GM23338 (cell line): ENCODE measurements at regions not wholly inside any gene's neighbourhood (a gene's known extent, or its start where the extent isn't known, plus 50 kb on each side); places are given as distances from the start of the nearest gene placed in this dataset.
"Not testable (repeated sequence)": the region's sequence is repeated elsewhere in the genome, so short reads cannot be mapped to it uniquely, and the experiment has no call there.

Experiments used
- CREB1 ChIP-seq: fragments of 250-450 bp; sonication (Bioruptor Pico); IDR thresholded peaks from 2 replicates; pipeline ENCODE4 v1.5.0; 2020; ENCODE audit warnings: low read depth, mild to moderate bottlenecking, moderate library complexity
- EZH2 ChIP-seq: fragments of 200-600 bp; sonication (generic); IDR thresholded peaks from one replicate; pipeline ENCODE4 v1.8.0; 2017; ENCODE audit warnings: antibody characterized with exemption, mild to moderate bottlenecking, low read depth; ENCODE audit not compliant: unreplicated experiment
- EZH2phosphoT487 ChIP-seq: fragments of 200-600 bp; sonication (generic); IDR thresholded peaks from one replicate; pipeline ENCODE4 v1.8.1; 2018; ENCODE audit warnings: antibody characterized with exemption; ENCODE audit not compliant: unreplicated experiment
- JUNB ChIP-seq: IDR thresholded peaks from one replicate; pipeline ENCODE4 v1.6.1; 2016; ENCODE audit warnings: antibody characterized with exemption; ENCODE audit not compliant: unreplicated experiment
- NANOG ChIP-seq: IDR thresholded peaks from 2 replicates; pipeline ENCODE4 v1.6.1; 2016; ENCODE audit warnings: antibody characterized with exemption, borderline replicate concordance
- POLR2AphosphoS5 ChIP-seq: IDR thresholded peaks from 2 replicates; pipeline ENCODE4 v1.6.1; 2016; ENCODE audit warnings: antibody characterized with exemption, low read depth
- STAT1 ChIP-seq: IDR thresholded peaks from one replicate; pipeline ENCODE4 v1.6.1; 2016; ENCODE audit warnings: antibody characterized with exemption; ENCODE audit not compliant: unreplicated experiment
- ZNF114 ChIP-seq: fragments of 250-450 bp; sonication (Bioruptor Pico); IDR thresholded peaks from 2 replicates; pipeline ENCODE4 v1.5.0; 2020; ENCODE audit warnings: mild to moderate bottlenecking, moderate library complexity
- ZNF331 ChIP-seq: fragments of 250-450 bp; sonication (Bioruptor Pico); IDR thresholded peaks from 2 replicates; pipeline ENCODE4 v1.5.0; 2020; ENCODE audit warnings: low read depth, mild to moderate bottlenecking, moderate library complexity
- TF ChIP-seq, protein P1 (sequence below), 2 experiments: fragments of 200-600 bp in 1 of 2; sonication (generic) in 1 of 2; conservative IDR thresholded peaks; 2 replicates each; pipeline versions ENCODE4 v1.5.1 to v1.6.1; 2016 to 2017; ENCODE audit warnings: antibody characterized with exemption in 2 of 2, low read depth in 2 of 2, mild to moderate bottlenecking in 2 of 2, moderate library complexity in 1 of 2
- TF ChIP-seq, protein P2 (sequence below): IDR thresholded peaks from one replicate; pipeline ENCODE4 v1.6.1; 2018; ENCODE audit warnings: antibody characterized with exemption; ENCODE audit not compliant: unreplicated experiment
- TF ChIP-seq, protein P3 (sequence below): IDR thresholded peaks from 2 replicates; pipeline ENCODE4 v1.6.1; 2016; ENCODE audit warnings: antibody characterized with exemption
- TF ChIP-seq, protein P4 (sequence below): fragments of 250-450 bp; sonication (Bioruptor Pico); IDR thresholded peaks from 2 replicates; pipeline ENCODE4 v1.5.0; 2020; ENCODE audit warnings: mild to moderate bottlenecking, moderate library complexity

DNA sequence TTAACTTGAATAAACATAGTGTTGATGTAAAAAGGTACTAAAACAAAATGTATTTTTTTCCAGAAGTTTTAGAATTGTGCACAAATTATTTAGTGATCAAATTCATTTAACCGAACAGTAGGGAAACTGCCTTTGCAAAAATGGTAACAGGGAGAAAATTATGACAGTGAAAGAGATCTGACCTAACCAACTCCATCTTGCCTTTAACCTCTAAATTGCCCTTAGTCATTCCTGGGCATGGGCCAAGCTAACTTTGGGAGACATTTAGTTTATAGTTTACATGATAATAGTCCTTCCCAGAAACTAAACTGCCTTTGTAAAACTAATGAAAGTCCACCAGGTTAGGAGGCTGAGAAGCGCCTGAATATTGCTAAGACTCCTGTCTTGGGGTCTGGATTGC, 361.3 kb upstream of the PCDH15 start:
- not testable (repeated sequence) for TF ChIP-seq EZH2; POLR2AphosphoS5; JUNB; EZH2phosphoT487; CREB1 (CRISPR knock-in tag); ZNF331 (CRISPR knock-in tag); NANOG; ZNF114 (CRISPR knock-in tag); STAT1
- TF ChIP-seq, protein P1, sequence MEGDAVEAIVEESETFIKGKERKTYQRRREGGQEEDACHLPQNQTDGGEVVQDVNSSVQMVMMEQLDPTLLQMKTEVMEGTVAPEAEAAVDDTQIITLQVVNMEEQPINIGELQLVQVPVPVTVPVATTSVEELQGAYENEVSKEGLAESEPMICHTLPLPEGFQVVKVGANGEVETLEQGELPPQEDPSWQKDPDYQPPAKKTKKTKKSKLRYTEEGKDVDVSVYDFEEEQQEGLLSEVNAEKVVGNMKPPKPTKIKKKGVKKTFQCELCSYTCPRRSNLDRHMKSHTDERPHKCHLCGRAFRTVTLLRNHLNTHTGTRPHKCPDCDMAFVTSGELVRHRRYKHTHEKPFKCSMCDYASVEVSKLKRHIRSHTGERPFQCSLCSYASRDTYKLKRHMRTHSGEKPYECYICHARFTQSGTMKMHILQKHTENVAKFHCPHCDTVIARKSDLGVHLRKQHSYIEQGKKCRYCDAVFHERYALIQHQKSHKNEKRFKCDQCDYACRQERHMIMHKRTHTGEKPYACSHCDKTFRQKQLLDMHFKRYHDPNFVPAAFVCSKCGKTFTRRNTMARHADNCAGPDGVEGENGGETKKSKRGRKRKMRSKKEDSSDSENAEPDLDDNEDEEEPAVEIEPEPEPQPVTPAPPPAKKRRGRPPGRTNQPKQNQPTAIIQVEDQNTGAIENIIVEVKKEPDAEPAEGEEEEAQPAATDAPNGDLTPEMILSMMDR (conservative IDR thresholded peaks at IDR 0.05; ENCODE audit: low read depth in 2 of 2) = not testable (repeated sequence)
- TF ChIP-seq, protein P2, sequence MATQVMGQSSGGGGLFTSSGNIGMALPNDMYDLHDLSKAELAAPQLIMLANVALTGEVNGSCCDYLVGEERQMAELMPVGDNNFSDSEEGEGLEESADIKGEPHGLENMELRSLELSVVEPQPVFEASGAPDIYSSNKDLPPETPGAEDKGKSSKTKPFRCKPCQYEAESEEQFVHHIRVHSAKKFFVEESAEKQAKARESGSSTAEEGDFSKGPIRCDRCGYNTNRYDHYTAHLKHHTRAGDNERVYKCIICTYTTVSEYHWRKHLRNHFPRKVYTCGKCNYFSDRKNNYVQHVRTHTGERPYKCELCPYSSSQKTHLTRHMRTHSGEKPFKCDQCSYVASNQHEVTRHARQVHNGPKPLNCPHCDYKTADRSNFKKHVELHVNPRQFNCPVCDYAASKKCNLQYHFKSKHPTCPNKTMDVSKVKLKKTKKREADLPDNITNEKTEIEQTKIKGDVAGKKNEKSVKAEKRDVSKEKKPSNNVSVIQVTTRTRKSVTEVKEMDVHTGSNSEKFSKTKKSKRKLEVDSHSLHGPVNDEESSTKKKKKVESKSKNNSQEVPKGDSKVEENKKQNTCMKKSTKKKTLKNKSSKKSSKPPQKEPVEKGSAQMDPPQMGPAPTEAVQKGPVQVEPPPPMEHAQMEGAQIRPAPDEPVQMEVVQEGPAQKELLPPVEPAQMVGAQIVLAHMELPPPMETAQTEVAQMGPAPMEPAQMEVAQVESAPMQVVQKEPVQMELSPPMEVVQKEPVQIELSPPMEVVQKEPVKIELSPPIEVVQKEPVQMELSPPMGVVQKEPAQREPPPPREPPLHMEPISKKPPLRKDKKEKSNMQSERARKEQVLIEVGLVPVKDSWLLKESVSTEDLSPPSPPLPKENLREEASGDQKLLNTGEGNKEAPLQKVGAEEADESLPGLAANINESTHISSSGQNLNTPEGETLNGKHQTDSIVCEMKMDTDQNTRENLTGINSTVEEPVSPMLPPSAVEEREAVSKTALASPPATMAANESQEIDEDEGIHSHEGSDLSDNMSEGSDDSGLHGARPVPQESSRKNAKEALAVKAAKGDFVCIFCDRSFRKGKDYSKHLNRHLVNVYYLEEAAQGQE = not testable (repeated sequence)
- TF ChIP-seq, protein P3, sequence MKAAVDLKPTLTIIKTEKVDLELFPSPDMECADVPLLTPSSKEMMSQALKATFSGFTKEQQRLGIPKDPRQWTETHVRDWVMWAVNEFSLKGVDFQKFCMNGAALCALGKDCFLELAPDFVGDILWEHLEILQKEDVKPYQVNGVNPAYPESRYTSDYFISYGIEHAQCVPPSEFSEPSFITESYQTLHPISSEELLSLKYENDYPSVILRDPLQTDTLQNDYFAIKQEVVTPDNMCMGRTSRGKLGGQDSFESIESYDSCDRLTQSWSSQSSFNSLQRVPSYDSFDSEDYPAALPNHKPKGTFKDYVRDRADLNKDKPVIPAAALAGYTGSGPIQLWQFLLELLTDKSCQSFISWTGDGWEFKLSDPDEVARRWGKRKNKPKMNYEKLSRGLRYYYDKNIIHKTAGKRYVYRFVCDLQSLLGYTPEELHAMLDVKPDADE = not testable (repeated sequence)
- TF ChIP-seq, protein P4, sequence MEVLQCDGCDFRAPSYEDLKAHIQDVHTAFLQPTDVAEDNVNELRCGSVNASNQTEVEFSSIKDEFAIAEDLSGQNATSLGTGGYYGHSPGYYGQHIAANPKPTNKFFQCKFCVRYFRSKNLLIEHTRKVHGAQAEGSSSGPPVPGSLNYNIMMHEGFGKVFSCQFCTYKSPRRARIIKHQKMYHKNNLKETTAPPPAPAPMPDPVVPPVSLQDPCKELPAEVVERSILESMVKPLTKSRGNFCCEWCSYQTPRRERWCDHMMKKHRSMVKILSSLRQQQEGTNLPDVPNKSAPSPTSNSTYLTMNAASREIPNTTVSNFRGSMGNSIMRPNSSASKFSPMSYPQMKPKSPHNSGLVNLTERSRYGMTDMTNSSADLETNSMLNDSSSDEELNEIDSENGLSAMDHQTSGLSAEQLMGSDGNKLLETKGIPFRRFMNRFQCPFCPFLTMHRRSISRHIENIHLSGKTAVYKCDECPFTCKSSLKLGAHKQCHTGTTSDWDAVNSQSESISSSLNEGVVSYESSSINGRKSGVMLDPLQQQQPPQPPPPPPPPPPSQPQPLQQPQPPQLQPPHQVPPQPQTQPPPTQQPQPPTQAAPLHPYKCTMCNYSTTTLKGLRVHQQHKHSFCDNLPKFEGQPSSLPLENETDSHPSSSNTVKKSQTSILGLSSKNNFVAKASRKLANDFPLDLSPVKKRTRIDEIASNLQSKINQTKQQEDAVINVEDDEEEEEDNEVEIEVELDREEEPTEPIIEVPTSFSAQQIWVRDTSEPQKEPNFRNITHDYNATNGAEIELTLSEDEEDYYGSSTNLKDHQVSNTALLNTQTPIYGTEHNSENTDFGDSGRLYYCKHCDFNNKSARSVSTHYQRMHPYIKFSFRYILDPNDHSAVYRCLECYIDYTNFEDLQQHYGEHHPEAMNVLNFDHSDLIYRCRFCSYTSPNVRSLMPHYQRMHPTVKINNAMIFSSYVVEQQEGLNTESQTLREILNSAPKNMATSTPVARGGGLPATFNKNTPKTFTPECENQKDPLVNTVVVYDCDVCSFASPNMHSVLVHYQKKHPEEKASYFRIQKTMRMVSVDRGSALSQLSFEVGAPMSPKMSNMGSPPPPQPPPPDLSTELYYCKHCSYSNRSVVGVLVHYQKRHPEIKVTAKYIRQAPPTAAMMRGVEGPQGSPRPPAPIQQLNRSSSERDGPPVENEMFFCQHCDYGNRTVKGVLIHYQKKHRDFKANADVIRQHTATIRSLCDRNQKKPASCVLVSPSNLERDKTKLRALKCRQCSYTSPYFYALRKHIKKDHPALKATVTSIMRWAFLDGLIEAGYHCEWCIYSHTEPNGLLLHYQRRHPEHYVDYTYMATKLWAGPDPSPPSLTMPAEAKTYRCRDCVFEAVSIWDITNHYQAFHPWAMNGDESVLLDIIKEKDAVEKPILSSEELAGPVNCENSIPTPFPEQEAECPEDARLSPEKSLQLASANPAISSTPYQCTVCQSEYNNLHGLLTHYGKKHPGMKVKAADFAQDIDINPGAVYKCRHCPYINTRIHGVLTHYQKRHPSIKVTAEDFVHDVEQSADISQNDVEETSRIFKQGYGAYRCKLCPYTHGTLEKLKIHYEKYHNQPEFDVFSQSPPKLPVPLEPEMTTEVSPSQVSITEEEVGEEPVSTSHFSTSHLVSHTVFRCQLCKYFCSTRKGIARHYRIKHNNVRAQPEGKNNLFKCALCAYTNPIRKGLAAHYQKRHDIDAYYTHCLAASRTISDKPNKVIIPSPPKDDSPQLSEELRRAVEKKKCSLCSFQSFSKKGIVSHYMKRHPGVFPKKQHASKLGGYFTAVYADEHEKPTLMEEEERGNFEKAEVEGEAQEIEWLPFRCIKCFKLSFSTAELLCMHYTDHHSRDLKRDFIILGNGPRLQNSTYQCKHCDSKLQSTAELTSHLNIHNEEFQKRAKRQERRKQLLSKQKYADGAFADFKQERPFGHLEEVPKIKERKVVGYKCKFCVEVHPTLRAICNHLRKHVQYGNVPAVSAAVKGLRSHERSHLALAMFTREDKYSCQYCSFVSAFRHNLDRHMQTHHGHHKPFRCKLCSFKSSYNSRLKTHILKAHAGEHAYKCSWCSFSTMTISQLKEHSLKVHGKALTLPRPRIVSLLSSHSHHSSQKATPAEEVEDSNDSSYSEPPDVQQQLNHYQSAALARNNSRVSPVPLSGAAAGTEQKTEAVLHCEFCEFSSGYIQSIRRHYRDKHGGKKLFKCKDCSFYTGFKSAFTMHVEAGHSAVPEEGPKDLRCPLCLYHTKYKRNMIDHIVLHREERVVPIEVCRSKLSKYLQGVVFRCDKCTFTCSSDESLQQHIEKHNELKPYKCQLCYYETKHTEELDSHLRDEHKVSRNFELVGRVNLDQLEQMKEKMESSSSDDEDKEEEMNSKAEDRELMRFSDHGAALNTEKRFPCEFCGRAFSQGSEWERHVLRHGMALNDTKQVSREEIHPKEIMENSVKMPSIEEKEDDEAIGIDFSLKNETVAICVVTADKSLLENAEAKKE (CRISPR knock-in tag) = not testable (repeated sequence)
